ENCODE measurements at regions not wholly inside any gene's neighbourhood (a gene's known extent, or its start where the extent isn't known, plus 50 kb on each side); places are given as distances from the start of the nearest gene placed in this dataset.
A peak's percentile ranks its signal among the peaks of the same experiment; 100 is the strongest.

DNA sequence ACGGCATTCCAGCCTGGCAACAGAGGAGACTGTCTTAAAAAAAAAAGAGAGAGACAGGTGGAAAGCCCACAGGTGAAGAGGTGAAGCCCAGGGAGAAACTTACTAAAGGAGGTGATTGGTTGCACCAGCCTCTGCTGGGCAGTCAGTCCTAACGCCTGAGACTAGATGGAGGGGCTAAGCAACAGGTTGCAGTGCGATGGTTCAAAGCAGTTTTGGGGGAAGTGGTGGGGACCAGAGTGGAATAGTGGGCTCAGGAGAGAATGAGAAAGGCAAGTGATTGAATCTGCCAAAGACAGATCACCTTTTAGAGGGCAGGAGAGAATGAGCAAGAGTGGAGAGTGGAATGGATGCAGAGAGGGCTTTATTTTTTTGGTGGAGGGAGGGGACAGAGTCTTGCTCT is 100.0 kb upstream of the KCTD7 start:
- intact Hi-C loops (cut with DNase I): no loop called here
- Histone ChIP-seq H3K4me3 (no peak overlapping the region), H3K4me1 (peaks cover 0 to 14% (median 0%) of the 10 kb centered on the region in 4 donors), H3K27ac (no peak overlapping the region), H3K9me3 (no peaks in the 10 kb centered on the region), H3K36me3 (no peaks in the 10 kb centered on the region), H3K27me3 (no peaks in the 10 kb centered on the region)
- ATAC-seq (no peak), DNase-seq (no peak)
- WGBS (ENCODE audit: insufficient coverage, low coverage, low lambda C conversion rate, missing lambda C conversion rate): 90% methylated on average over 3 of the region's 3 CpGs
- TF ChIP-seq POLR2A (IDR thresholded peaks at IDR 0.05): no peak
- no peak for TF ChIP-seq CTCF (IDR thresholded peaks at IDR 0.05)

DNA sequence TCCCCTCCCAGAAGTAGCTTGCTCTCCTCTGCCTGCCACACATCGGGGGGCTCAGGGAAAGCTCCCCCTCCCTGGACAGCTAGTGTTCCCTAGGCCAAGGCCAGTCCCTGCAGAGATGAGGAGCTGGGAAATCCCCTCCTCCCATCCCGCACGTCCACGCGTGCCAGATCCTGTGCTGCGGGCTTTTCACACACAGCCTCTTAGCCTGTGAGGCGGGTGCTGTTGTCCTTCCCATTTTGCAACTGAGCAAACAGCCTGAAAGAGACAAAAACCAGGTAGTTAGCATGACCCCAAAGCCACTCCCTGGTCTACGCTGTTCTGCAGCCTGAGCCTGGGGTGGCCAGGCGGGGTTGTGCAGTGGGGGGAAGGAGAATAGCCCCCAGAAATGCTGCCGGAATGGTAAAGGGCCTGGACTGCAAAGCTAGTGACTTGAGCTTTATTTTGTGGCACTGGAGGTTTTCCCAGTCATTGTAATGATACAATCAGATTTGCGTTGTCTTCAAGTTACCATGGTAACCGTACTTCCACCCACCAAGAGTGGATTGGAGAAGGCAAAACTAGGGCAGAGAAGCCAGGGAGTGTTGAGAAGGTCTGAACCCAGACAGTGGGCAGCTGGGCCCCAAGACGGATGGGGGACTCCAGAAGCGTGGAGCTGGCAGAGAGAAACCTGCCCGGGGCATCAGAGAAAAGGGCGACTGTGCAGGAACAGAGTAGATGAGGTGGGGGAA is 98.6 kb upstream of the KCTD7 start:
- no peaks in the 10 kb centered on the region for H3K27me3 ChIP-seq
- WGBS (ENCODE audit: insufficient coverage, low coverage, low lambda C conversion rate, missing lambda C conversion rate): 69% methylated on average over 15 of the region's 16 CpGs
- ATAC-seq (peak; percentile 19 to 61 (median 43)), DNase-seq (no peak)
- intact Hi-C loops (cut with DNase I): no loop called here
- no peaks in the 10 kb centered on the region for H3K9me3 ChIP-seq
- no peak overlapping the region for H3K4me3 ChIP-seq
- no peaks in the 10 kb centered on the region for H3K36me3 ChIP-seq
- H3K27ac ChIP-seq: no peak overlapping the region
- TF ChIP-seq POLR2A (IDR thresholded peaks at IDR 0.05) (no peak), CTCF (IDR thresholded peaks at IDR 0.05) (no peak)
- H3K4me1 ChIP-seq: peaks cover 0 to 19% (median 3%) of the 10 kb centered on the region in 4 donors

DNA sequence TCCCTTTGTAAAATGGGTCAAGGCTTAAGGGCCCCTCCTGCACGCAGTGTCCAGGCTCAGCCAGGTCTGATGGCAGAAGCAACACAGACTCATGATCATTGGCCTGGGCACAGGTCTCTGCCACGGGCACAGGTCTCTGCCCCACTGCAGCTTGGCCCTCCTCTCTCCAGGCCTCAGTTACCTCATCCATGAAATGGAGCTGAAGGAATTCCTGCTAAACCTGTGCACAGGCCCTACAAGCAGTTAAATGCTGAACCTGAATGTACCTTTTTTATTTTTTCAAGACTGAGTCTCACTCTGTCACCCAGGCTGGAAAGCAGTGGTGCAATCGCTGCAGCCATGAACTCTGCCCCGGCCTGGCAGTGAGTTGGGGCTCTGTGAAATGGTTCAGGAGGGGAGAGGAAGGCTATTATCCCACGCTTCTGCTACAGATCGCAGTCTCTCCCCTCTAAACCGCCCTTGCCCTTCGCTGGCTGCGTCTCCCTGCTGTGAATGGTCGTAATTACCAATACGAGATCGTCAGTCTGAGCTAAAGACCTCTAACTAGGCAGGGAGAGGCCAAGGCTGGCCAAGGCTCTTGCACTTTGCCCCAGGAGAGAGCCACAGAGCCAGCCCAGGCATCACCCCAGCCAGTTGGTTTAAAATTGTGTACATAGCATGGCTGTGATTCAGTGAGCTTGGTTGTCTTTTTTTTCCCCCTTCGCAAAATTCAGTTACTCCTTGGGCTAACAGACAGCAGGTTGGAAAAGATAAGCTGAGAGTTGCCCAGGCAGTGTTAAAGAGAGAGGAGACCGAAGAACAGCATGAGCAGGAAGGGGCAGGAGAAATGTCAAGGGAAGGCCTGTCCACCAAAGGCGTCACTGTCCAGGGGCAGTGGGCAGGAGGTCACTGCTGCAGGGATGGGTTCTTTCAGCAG is 93.0 kb upstream of the KCTD7 start:
- WGBS (ENCODE audit: insufficient coverage, low coverage, low lambda C conversion rate, missing lambda C conversion rate): 49% methylated on average over 12 of the region's 15 CpGs

DNA sequence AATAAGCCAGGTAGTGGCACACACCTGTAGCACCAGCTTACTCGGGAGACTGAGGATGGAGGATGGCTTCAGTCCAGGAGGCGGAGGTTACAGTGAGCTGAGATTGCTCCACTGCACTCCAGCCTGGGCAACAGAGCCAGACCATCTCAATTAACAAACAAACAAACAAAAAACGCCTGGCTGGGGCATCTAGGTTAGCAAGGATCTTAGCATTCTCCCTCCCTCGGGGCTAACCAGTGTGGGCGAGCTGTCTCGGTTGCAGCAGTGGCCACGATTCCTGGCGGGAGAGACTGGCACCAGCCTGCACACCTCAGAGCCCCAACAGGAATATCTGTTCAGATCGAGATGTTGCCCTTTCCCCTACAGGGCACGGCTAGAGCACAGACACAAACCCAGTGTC is 91.3 kb upstream of the KCTD7 start:
- peak in 1 of 3 donors; percentile 65 for DNase-seq
- Histone ChIP-seq H3K9me3 (no peaks in the 10 kb centered on the region), H3K27me3 (no peaks in the 10 kb centered on the region), H3K4me1 (peaks cover 0 to 32% (median 15%) of the 10 kb centered on the region in 4 donors), H3K4me3 (no peak overlapping the region), H3K36me3 (no peaks in the 10 kb centered on the region), H3K27ac (peak overlapping the region in 2 of 3 donors; percentile 90 to 94)
- intact Hi-C loops (cut with DNase I): no loop called here
- 40% methylated on average over 3 of the region's 10 CpGs for WGBS (ENCODE audit: insufficient coverage, low coverage, low lambda C conversion rate, missing lambda C conversion rate)
- peak; percentile 19 to 49 (median 32) for ATAC-seq
- TF ChIP-seq POLR2A (IDR thresholded peaks at IDR 0.05): no peak
- no peak for TF ChIP-seq CTCF (IDR thresholded peaks at IDR 0.05)

More for the DNA sequence above, 93.0 kb upstream of the KCTD7 start:
- intact Hi-C loops (cut with DNase I): no loop called here
- TF ChIP-seq CTCF (IDR thresholded peaks at IDR 0.05) (no peak), POLR2A (IDR thresholded peaks at IDR 0.05) (no peak)
- Histone ChIP-seq H3K4me3 (no peak overlapping the region), H3K9me3 (no peaks in the 10 kb centered on the region), H3K27me3 (no peaks in the 10 kb centered on the region), H3K4me1 (peaks cover 0 to 36% (median 15%) of the 10 kb centered on the region in 4 donors), H3K36me3 (no peaks in the 10 kb centered on the region), H3K27ac (peak overlapping the region; percentile 51 to 94 (median 90))
- peak; percentile 86 to 91 (median 88) for ATAC-seq
- DNase-seq: peak; percentile 75 to 87 (median 85)

All from right lobe of liver (tissue), 6 donors.